Liver (tissue), 8 donors: ENCODE measurements at regions not wholly inside any gene's neighbourhood (a gene's known extent, or its start where the extent isn't known, plus 50 kb on each side); places are given as distances from the start of the nearest gene placed in this dataset.

Source experiments
- DNase-seq: peaks from one replicate; pipeline ENCODE4 v3.0.0-alpha.2; 2017; ENCODE audit warnings: low spot score
- H3K27ac ChIP-seq, 2 donors: one replicate each; pipeline ENCODE4 v1.7.0; 2013; ENCODE audit warnings: inconsistent platforms in 2 of 2, low read length in 2 of 2, control low read depth in 1 of 2, low read depth in 1 of 2, mild to moderate bottlenecking in 1 of 2
- H3K27me3 ChIP-seq, 4 donors: one replicate each; pipeline versions ENCODE4 v1.6.1 to v1.7.0; 2013; ENCODE audit warnings: low read length in 3 of 4, inconsistent platforms in 1 of 4, mild to moderate bottlenecking in 1 of 4, moderate library complexity in 1 of 4; ENCODE audit not compliant: control insufficient read depth in 4 of 4, insufficient read depth in 4 of 4
- H3K36me3 ChIP-seq, 4 donors: one replicate each; pipeline versions ENCODE4 v1.6.1 to v1.7.0; 2013; ENCODE audit warnings: low read length in 3 of 4, mild to moderate bottlenecking in 3 of 4, low read depth in 1 of 4, moderate library complexity in 1 of 4; ENCODE audit not compliant: control insufficient read depth in 4 of 4, insufficient read depth in 3 of 4
- H3K4me1 ChIP-seq, 4 donors: one replicate each; pipeline versions ENCODE4 v1.6.1 to v1.7.0; 2013; ENCODE audit warnings: low read length in 3 of 4, mild to moderate bottlenecking in 3 of 4, moderate library complexity in 1 of 4; ENCODE audit not compliant: control insufficient read depth in 4 of 4, insufficient read depth in 4 of 4
- H3K4me3 ChIP-seq, 3 donors: one replicate each; pipeline versions ENCODE4 v1.6.1 to v1.7.0; 2013; ENCODE audit warnings: low read length in 3 of 3, control low read depth in 1 of 3, low read depth in 1 of 3, mild to moderate bottlenecking in 1 of 3
- H3K9ac ChIP-seq, 2 donors: one replicate each; pipeline ENCODE4 v1.7.0; 2013; ENCODE audit warnings: low read length in 2 of 2, mild to moderate bottlenecking in 2 of 2, moderate library complexity in 2 of 2, control low read depth in 1 of 2, low read depth in 1 of 2
- H3K9me3 ChIP-seq, 4 donors: one replicate each; pipeline versions ENCODE4 v1.6.1 to v1.7.0; 2013; ENCODE audit warnings: low read length in 3 of 4; ENCODE audit not compliant: control insufficient read depth in 4 of 4
- ATF3 ChIP-seq: IDR thresholded peaks from 2 replicates; pipeline ENCODE4 v1.6.1; 2016; ENCODE audit warnings: antibody characterized with exemption
- CTCF ChIP-seq: fragments of 150-350 bp; IDR thresholded peaks from 2 replicates; pipeline ENCODE4 v1.5.1; 2017; ENCODE audit warnings: improper control_type of control experiment, low read depth, low read length; ENCODE audit not compliant: missing input control
- EGR1 ChIP-seq, 2 donors: IDR thresholded peaks; 2 replicates each; pipeline ENCODE4 v1.6.1; 2016 to 2018; ENCODE audit warnings: antibody characterized with exemption in 2 of 2, low read depth in 2 of 2
- FOXA2 ChIP-seq: IDR thresholded peaks from 2 replicates; pipeline ENCODE4 v1.6.1; 2016; ENCODE audit warnings: antibody characterized with exemption
- GABPA ChIP-seq, 2 donors: IDR thresholded peaks in 1 of 2; conservative IDR thresholded peaks in 1 of 2; 2 replicates each; pipeline ENCODE4 v1.6.1; 2016; ENCODE audit warnings: antibody characterized with exemption in 2 of 2, mild to moderate bottlenecking in 1 of 2, moderate library complexity in 1 of 2
- HNF4A ChIP-seq, 2 donors: conservative IDR thresholded peaks; 2 replicates each; pipeline ENCODE4 v1.6.1; 2016; ENCODE audit warnings: antibody characterized with exemption in 2 of 2, mild to moderate bottlenecking in 2 of 2
- HNF4G ChIP-seq: IDR thresholded peaks from 2 replicates; pipeline ENCODE4 v1.6.1; 2016; ENCODE audit warnings: antibody characterized with exemption
- NR2F2 ChIP-seq: IDR thresholded peaks from 2 replicates; pipeline ENCODE4 v1.6.1; 2016; ENCODE audit warnings: antibody characterized with exemption
- RXRA ChIP-seq, 2 donors: IDR thresholded peaks; 2 replicates each; pipeline ENCODE4 v1.6.1; 2017 to 2018; ENCODE audit warnings: antibody characterized with exemption in 2 of 2, mild to moderate bottlenecking in 1 of 2
- SP1 ChIP-seq: IDR thresholded peaks from 2 replicates; pipeline ENCODE4 v1.6.1; 2018; ENCODE audit warnings: antibody characterized with exemption, mild to moderate bottlenecking
- YY1 ChIP-seq: IDR thresholded peaks from 2 replicates; pipeline ENCODE4 v1.6.1; 2016; ENCODE audit warnings: antibody characterized with exemption, mild to moderate bottlenecking
- WGBS: extraction: QIAGEN DNeasy Blood & Tissue Kit; methylation state at CpG from one replicate; pipeline ENCODE4 v1.1.7; 2013; 5-methylcytosine and 5-hydroxymethylcytosine counted together
- TF ChIP-seq, protein P1 (sequence below): IDR thresholded peaks from 2 replicates; pipeline ENCODE4 v1.6.1; 2016; ENCODE audit warnings: antibody characterized with exemption
- donor health status: healthy.
- donor health status: healthy.
- donor health status: healthy.
- donor health status: healthy.
- donor health status: healthy.

- TF ChIP-seq NR2F2 (no peak), FOXA2 (no peak), EGR1 (IDR thresholded peaks at IDR 0.05; ENCODE audit: low read depth in 2 of 2) (no peak), YY1 (no peak), CTCF (no peak)
- TF ChIP-seq, protein P1, sequence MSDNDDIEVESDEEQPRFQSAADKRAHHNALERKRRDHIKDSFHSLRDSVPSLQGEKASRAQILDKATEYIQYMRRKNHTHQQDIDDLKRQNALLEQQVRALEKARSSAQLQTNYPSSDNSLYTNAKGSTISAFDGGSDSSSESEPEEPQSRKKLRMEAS, result no peak
Measured at GRCh38 chr2:56715683-56716082, 531.9 kb downstream of the CCDC85A start (continued).

DNA sequence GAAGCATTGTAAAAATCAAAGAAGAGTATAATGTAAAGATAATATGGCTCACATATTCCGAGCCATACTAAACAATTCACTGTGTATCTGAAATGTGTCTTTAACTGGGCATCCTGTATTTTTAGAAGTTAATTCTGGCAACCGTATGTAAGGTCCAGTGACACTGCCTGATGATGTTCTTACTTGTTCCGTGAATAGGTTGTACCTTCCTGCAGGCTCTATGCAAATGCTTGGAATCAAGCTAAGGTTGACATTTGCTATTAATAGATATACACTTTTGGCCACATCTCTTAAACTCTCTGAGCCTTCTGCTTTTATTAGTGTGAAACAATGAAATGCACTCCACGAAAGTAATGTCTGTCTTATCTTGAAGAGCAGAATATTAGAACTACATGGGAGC lies 534.6 kb downstream of the CCDC85A start:
- TF ChIP-seq GABPA (IDR thresholded peaks at IDR 0.05 in 1 of 2, conservative IDR thresholded peaks at IDR 0.05 in 1 of 2) (no peak), ATF3 (no peak), RXRA (IDR thresholded peaks at IDR 0.05) (no peak), SP1 (no peak)
- Histone ChIP-seq H3K27me3 (no peaks in the 10 kb centered on the region), H3K36me3 (no peaks in the 10 kb centered on the region), H3K27ac (no peak overlapping the region), H3K9ac (no peak overlapping the region), H3K4me3 (no peak overlapping the region), H3K9me3 (no peaks in the 10 kb centered on the region), H3K4me1 (no peaks in the 10 kb centered on the region)
- 85% methylated on average over 4 of the region's 4 CpGs for WGBS
- DNase-seq, result no peak

DNA sequence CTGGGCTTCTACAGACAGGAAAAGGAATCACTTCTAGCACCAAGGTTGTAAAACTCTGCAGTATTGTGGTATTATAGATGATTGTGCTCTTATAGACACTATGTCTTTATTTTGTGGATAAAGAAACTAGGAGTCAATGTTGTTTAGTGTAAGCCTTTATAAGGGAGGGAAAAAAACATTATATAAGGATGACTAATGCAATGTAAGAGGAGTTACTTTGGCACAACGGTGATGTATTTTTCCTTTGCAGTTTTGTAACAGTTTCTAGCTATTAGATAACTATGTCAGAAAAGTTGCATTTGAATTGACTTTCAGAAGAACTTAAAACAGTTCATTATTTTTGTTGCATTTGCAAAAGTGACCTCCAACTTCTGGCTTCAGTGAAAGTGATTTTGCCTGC lies 545.4 kb downstream of the CCDC85A start:
- WGBS, result 76% methylated on average over 1 of the region's 1 CpG
- no peaks in the 10 kb centered on the region for H3K4me1 ChIP-seq
- no peak overlapping the region for H3K4me3 ChIP-seq
- TF ChIP-seq RXRA (IDR thresholded peaks at IDR 0.05), result no peak
- TF ChIP-seq YY1, result no peak
- TF ChIP-seq HNF4A (conservative IDR thresholded peaks at IDR 0.05), result no peak
- H3K27ac ChIP-seq, result no peak overlapping the region
- H3K9me3 ChIP-seq, result peaks cover 0 to 13% (median 0%) of the 10 kb centered on the region in 4 donors
- no peaks in the 10 kb centered on the region for H3K36me3 ChIP-seq
- no peaks in the 10 kb centered on the region for H3K27me3 ChIP-seq
- DNase-seq, result no peak
- H3K9ac ChIP-seq, result no peak overlapping the region

GRCh38 chr2:56732946-56733345 lies 549.2 kb downstream of the CCDC85A start:
- WGBS, result 76% methylated on average over 2 of the region's 2 CpGs

More at GRCh38 chr2:56732946-56733345, 549.2 kb downstream of the CCDC85A start:
- TF ChIP-seq HNF4G, result no peak
- no peak for TF ChIP-seq CTCF
- TF ChIP-seq RXRA (IDR thresholded peaks at IDR 0.05), result no peak
- TF ChIP-seq, protein P1, result no peak
- TF ChIP-seq SP1, result no peak
- no peak for TF ChIP-seq GABPA (IDR thresholded peaks at IDR 0.05 in 1 of 2, conservative IDR thresholded peaks at IDR 0.05 in 1 of 2)
- no peak for DNase-seq
- no peaks in the 10 kb centered on the region for H3K27me3 ChIP-seq
- no peaks in the 10 kb centered on the region for H3K4me1 ChIP-seq
- H3K36me3 ChIP-seq, result no peaks in the 10 kb centered on the region
- H3K9me3 ChIP-seq, result peaks cover 0 to under 1% (median 0%) of the 10 kb centered on the region in 4 donors
- no peak overlapping the region for H3K27ac ChIP-seq
- no peak overlapping the region for H3K4me3 ChIP-seq
- no peak overlapping the region for H3K9ac ChIP-seq
